Mammary epithelial cell (primary cell): ENCODE measurements at regions not wholly inside any gene's neighbourhood (a gene's known extent, or its start where the extent isn't known, plus 50 kb on each side); places are given as distances from the start of the nearest gene placed in this dataset.

Experiments
- EZH2 ChIP-seq: IDR thresholded peaks from 2 replicates; pipeline ENCODE4 v1.6.1; 2012; ENCODE audit warnings: low read length, inconsistent platforms, borderline replicate concordance
- TF ChIP-seq, protein P1 (sequence below), 2 donors: IDR thresholded peaks in 1 of 2; conservative IDR thresholded peaks in 1 of 2; 2 replicates each; pipeline ENCODE4 v1.5.1; 2011 to 2012; ENCODE audit warnings: inconsistent platforms in 2 of 2, low read length in 2 of 2, mild to moderate bottlenecking in 2 of 2, control low read depth in 1 of 2, low read depth in 1 of 2; ENCODE audit not compliant: insufficient read depth in 1 of 2; ENCODE audit errors: extremely low read depth in 1 of 2

- TF ChIP-seq, protein P1, sequence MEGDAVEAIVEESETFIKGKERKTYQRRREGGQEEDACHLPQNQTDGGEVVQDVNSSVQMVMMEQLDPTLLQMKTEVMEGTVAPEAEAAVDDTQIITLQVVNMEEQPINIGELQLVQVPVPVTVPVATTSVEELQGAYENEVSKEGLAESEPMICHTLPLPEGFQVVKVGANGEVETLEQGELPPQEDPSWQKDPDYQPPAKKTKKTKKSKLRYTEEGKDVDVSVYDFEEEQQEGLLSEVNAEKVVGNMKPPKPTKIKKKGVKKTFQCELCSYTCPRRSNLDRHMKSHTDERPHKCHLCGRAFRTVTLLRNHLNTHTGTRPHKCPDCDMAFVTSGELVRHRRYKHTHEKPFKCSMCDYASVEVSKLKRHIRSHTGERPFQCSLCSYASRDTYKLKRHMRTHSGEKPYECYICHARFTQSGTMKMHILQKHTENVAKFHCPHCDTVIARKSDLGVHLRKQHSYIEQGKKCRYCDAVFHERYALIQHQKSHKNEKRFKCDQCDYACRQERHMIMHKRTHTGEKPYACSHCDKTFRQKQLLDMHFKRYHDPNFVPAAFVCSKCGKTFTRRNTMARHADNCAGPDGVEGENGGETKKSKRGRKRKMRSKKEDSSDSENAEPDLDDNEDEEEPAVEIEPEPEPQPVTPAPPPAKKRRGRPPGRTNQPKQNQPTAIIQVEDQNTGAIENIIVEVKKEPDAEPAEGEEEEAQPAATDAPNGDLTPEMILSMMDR (conservative IDR thresholded peaks at IDR 0.05 in 1 of 2, IDR thresholded peaks at IDR 0.05 in 1 of 2; ENCODE audit: extremely low read depth in 1 of 2, insufficient read depth in 1 of 2, low read depth in 1 of 2, low read length in 2 of 2), result no peak
- TF ChIP-seq EZH2, result no peak
These were observed 51.1 kb upstream of the TMEM170B start for GRCh38 chr6:11486486-11486885.
